ENCODE measurements at regions not wholly inside any gene's neighbourhood (a gene's known extent, or its start where the extent isn't known, plus 50 kb on each side); places are given as distances from the start of the nearest gene placed in this dataset.

- DNase-seq, result no peak
- Histone ChIP-seq H3K36me3 (no peaks in the 10 kb centered on the region), H3K4me3 (no peak overlapping the region), H3K27ac (no peak overlapping the region), H3K4me1 (peaks cover 0 to 14% (median 0%) of the 10 kb centered on the region in 9 donors), H3K9me3 (peaks cover 0 to 9% (median 0%) of the 10 kb centered on the region in 11 donors), H3K27me3 (peaks cover 6 to 100% (median 93%) of the 10 kb centered on the region in 7 donors)
- no peak for ATAC-seq
- WGBS, 2 donors, result 43 to 46% methylated on average over 5 of the region's 5 CpGs
- no peak for TF ChIP-seq CTCF (IDR thresholded peaks at IDR 0.05)
- intact Hi-C loops (cut with DNase I), result no loop called here
Observed at GRCh38 chr6:28732052-28732451, 191.7 kb downstream of the TRIM27 start.

- intact Hi-C loops (cut with DNase I), result no loop called here
- 19 to 20% methylated on average over 15 of the region's 15 CpGs for WGBS, 2 donors
- H3K9me3 ChIP-seq, result peaks cover 0 to 9% (median 0%) of the 10 kb centered on the region in 11 donors
- H3K27me3 ChIP-seq, result peaks cover 6 to 100% (median 99%) of the 10 kb centered on the region in 7 donors
- H3K4me3 ChIP-seq, result no peak overlapping the region
- H3K4me1 ChIP-seq, result no peaks in the 10 kb centered on the region
- H3K27ac ChIP-seq, result no peak overlapping the region
- TF ChIP-seq CTCF (IDR thresholded peaks at IDR 0.05), result no peak
- ATAC-seq, result no peak
- no peaks in the 10 kb centered on the region for H3K36me3 ChIP-seq
- DNase-seq, result no peak
Observed at GRCh38 chr6:28734443-28734959, 189.3 kb downstream of the TRIM27 start.

GRCh38 chr6:28736121-28736520, 187.7 kb downstream of the TRIM27 start:
- H3K4me3 ChIP-seq, result no peak overlapping the region
- H3K27me3 ChIP-seq, result peaks cover 6 to 100% (median 99%) of the 10 kb centered on the region in 7 donors
- H3K27ac ChIP-seq, result no peak overlapping the region
- 2 to 8% methylated on average over 2 of the region's 2 CpGs for WGBS, 2 donors
- H3K4me1 ChIP-seq, result no peaks in the 10 kb centered on the region
- intact Hi-C loops (cut with DNase I), result no loop called here
- H3K9me3 ChIP-seq, result peaks cover 0 to 9% (median 0%) of the 10 kb centered on the region in 11 donors
- no peak for DNase-seq
- TF ChIP-seq CTCF (IDR thresholded peaks at IDR 0.05), result no peak
- no peak for ATAC-seq
- no peaks in the 10 kb centered on the region for H3K36me3 ChIP-seq

GRCh38 chr6:28737750-28738395, 185.9 kb downstream of the TRIM27 start:
- DNase-seq (no peak), ATAC-seq (no peak)
- H3K4me1 ChIP-seq, result no peaks in the 10 kb centered on the region
- H3K36me3 ChIP-seq, result no peaks in the 10 kb centered on the region
- intact Hi-C loops (cut with DNase I), result no loop called here
- no peak for TF ChIP-seq CTCF (IDR thresholded peaks at IDR 0.05)
- WGBS, 2 donors, result 3 to 4% methylated on average over 17 of the region's 17 CpGs
- H3K4me3 ChIP-seq, result no peak overlapping the region
- peaks cover 0 to 9% (median 0%) of the 10 kb centered on the region in 11 donors for H3K9me3 ChIP-seq
- no peak overlapping the region for H3K27ac ChIP-seq
- H3K27me3 ChIP-seq, result peaks cover 6 to 100% (median 100%) of the 10 kb centered on the region in 7 donors

Measured in heart right ventricle (tissue), 16 donors.